ENCODE measurements at regions not wholly inside any gene's neighbourhood (a gene's known extent, or its start where the extent isn't known, plus 50 kb on each side); places are given as distances from the start of the nearest gene placed in this dataset.

- TF ChIP-seq POLR2A (IDR thresholded peaks at IDR 0.05; ENCODE audit: low read depth, low read length), result no peak
- no peak for TF ChIP-seq SPI1 (IDR thresholded peaks at IDR 0.05; ENCODE audit: low read depth, low read length)
- TF ChIP-seq POLR2AphosphoS5 (IDR thresholded peaks at IDR 0.05; ENCODE audit: low read depth, low read length), result no peak
- TF ChIP-seq PAX5 (IDR thresholded peaks at IDR 0.05; ENCODE audit: insufficient read depth, low read length, severe bottlenecking), result no peak
Measured at GRCh38 chr2:14569294-14569693, 63.2 kb upstream of the LRATD1 start.
